Ovary (tissue), 3 donors: ENCODE measurements at regions not wholly inside any gene's neighbourhood (a gene's known extent, or its start where the extent isn't known, plus 50 kb on each side); places are given as distances from the start of the nearest gene placed in this dataset.
A peak's percentile ranks its signal among the peaks of the same experiment; 100 is the strongest.

Source experiments
- EP300 ChIP-seq: sonication (generic); formaldehyde crosslinking; IDR thresholded peaks from one replicate; pipeline ENCODE4 v1.6.1; 2017; ENCODE audit warnings: antibody characterized with exemption
- POLR2A ChIP-seq: fragments of 450-650 bp; IDR thresholded peaks from one replicate; pipeline ENCODE4 v1.6.1; 2017; ENCODE audit warnings: antibody characterized with exemption, mild to moderate bottlenecking, moderate library complexity
- TF ChIP-seq, protein P1 (sequence below), 3 donors: fragments of 450-650 bp in 2 of 3; fragments of 200-600 bp in 1 of 3; IDR thresholded peaks; one replicate each; pipeline versions ENCODE4 v1.5.1 to v1.8.0; 2016 to 2022; ENCODE audit warnings: antibody characterized with exemption in 3 of 3, mild to moderate bottlenecking in 1 of 3
- donor health status: DM: no; HTN: no; CAD: no.

DNA sequence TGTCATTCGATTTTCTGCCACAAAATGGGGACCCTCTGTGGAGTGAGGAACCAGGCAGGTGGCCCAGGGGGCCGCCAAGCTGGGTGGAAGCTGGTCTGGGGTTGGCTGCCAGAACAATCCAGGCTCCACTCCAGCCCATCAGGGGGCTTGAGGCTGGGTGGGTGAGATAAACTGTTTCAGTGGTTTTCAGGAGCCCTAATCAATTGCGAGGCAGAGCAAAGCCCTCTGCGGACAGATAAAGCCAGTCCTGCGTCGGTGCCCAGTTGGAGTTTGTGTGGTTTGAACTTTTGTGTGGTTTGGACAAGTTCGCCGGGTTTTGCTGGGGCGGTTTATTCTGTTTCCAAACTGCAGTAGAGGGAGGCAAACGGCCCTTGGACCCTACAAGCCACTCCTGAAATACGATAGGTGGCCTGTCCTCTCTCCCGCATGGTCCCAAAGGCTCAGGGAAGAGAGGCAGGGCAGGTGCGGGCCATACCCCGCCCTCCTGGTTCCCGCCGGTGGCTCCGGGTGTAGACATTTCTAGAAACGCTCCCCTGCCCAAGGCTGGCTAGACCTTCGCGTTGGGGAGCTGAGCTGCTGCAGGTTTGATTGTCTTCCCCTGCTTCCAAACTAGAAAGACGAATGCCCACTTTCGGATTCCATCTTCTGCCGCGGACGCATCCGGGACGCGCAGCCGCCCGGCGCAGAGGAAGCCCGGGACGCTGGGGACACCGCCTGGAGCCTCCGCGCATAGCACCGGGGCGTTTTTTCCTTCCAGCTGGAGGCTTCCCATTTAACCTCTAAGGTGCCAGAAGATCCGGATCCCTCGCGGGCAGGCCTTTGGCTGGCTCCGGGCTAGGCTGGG is 169.0 kb upstream of the BCOR start:
- TF ChIP-seq POLR2A: no peak
- TF ChIP-seq, protein P1, sequence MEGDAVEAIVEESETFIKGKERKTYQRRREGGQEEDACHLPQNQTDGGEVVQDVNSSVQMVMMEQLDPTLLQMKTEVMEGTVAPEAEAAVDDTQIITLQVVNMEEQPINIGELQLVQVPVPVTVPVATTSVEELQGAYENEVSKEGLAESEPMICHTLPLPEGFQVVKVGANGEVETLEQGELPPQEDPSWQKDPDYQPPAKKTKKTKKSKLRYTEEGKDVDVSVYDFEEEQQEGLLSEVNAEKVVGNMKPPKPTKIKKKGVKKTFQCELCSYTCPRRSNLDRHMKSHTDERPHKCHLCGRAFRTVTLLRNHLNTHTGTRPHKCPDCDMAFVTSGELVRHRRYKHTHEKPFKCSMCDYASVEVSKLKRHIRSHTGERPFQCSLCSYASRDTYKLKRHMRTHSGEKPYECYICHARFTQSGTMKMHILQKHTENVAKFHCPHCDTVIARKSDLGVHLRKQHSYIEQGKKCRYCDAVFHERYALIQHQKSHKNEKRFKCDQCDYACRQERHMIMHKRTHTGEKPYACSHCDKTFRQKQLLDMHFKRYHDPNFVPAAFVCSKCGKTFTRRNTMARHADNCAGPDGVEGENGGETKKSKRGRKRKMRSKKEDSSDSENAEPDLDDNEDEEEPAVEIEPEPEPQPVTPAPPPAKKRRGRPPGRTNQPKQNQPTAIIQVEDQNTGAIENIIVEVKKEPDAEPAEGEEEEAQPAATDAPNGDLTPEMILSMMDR (IDR thresholded peaks at IDR 0.05): peak; percentile 43 to 59 (median 51)
- no peak for TF ChIP-seq EP300
